GM13977 (cell line): ENCODE measurements at regions not wholly inside any gene's neighbourhood (a gene's known extent, or its start where the extent isn't known, plus 50 kb on each side); places are given as distances from the start of the nearest gene placed in this dataset.

Experiments used
- DNase-seq: peaks from one replicate; pipeline ENCODE4 v3.0.0; 2012; ENCODE audit warnings: low spot score
- CTCF ChIP-seq: IDR thresholded peaks from 2 replicates; pipeline ENCODE4 v1.5.1; 2012; ENCODE audit warnings: mild to moderate bottlenecking, control low read depth; ENCODE audit not compliant: insufficient read depth; ENCODE audit errors: extremely low read depth, missing control alignments
- in situ Hi-C: fragments of 300-500 bp; cut with MboI; formaldehyde crosslinking; loops from one replicate; pipeline ENCODE4 v1.12.0; 2022; ENCODE audit warnings: low sequenced_read_pairs, low pct_unique_long_range_greater_than_20kb, mixed read lengths, inconsistent platforms; ENCODE audit not compliant: unreplicated experiment

- no peak for DNase-seq
- in situ Hi-C loops, result no loop called here
- no peak for TF ChIP-seq CTCF
Observed at GRCh38 chr4:119781044-119781443, 152.4 kb upstream of the PDE5A start.

DNA sequence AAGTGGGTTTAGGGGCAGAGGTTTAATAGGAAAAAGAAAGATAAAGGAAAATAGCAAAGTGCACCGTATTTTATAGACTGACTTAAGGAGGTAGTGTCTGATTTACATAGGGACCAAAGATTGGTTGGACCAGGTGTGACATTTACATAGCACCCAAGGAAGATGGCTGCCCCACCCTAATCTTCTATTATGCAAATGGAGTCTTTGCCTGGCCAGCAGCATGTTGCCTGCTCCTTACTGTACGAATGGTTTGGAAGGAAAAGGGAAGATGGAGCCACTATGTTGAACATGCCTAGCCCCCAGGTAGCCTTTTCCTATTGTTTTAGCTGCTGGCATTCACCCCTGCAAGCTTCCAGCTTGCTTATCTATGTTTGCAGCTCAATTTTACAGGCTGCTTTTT, 146.2 kb upstream of the PDE5A start:
- DNase-seq, result no peak
- in situ Hi-C loops, result no loop called here

GRCh38 chr4:119765951-119766350, 137.3 kb upstream of the PDE5A start:
- DNase-seq, result no peak
- in situ Hi-C loops, result no loop called here
- no peak for TF ChIP-seq CTCF

More for the DNA sequence above, 146.2 kb upstream of the PDE5A start:
- no peak for TF ChIP-seq CTCF

DNA sequence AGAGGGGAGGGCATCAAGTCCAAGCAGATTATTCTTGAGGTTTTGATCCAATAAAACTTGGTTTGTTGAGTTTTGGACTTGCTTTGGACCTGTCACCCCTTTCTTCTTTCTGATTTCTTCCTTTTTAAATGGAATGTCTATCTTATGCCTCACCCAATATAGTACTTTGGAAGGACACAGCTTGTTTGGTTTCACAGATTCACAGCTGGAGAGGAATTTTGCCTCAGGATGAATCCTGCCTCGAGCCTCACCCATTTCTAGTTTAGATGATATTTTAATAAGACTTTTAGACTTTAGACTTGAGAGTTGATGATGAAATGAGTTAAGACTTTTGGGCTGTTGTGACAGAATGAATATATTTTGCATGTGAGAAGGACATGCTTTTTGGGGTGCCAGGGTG, 136.9 kb upstream of the PDE5A start:
- no peak for DNase-seq
- no peak for TF ChIP-seq CTCF
- in situ Hi-C loops, result no loop called here

DNA sequence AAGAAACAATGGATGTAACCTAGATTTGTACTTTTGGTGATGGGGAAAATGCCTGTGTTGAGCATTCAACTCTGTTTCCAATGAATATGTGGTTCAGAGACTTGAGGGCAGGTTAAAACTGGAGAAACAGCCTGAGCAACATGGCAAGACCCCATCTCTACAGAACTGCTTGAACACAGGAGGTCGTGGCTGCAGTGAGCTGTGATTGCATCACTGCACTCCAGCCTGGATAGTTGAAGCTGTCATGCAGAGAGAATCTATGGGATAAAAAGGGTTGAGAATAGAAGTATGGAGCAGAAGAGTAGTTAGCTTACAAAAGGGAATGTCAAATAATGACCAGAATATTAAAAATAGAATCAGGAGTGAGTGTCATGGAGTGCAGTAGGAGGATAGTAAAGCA, 134.8 kb upstream of the PDE5A start:
- no peak for DNase-seq
- no peak for TF ChIP-seq CTCF
- in situ Hi-C loops, result no loop called here

DNA sequence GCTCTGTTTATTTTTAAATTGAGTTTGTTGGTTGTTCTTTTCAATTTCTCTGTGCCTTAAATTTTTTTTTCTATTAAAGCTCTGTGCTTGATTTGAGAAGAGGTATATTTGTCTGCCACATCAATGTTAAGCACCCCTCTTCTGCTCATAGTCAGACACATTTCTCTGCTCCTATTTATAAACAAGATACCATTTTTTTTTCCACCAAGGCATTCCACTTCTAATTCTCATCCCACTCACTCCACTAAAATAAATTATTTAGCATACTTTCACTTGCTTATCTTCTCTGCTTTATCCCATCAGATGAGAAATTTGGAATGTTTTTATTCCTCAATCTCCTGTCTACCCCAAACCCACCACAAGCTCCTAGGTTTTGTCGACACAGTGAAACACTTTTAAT, 127.0 kb upstream of the PDE5A start:
- TF ChIP-seq CTCF, result no peak
- no peak for DNase-seq
- in situ Hi-C loops, result no loop called here

DNA sequence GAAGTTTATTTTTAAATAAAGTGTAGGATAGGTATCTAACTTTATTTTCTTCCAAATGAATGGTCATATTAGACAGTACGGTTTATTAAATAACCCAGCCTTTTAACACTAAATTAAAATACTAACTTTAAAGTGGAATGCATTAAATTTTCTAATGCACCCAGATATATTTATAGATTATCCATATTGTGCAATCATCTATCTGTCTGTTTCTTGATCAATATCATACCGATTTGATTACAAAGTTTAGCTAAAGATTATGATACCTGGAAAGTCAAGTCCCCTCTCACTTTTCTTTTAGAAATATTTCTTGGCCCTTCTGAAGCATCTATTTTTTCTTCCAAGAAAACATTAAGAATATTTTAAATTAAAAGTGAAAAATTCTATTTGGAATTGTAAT, 124.3 kb upstream of the PDE5A start:
- TF ChIP-seq CTCF, result no peak
- in situ Hi-C loops, result no loop called here
- DNase-seq, result no peak
